SK-N-SH treated with all-trans-retinoic acid at 6 μM for 48 hours (cell line): ENCODE measurements at regions not wholly inside any gene's neighbourhood (a gene's known extent, or its start where the extent isn't known, plus 50 kb on each side); places are given as distances from the start of the nearest gene placed in this dataset.

Experiments
- ATAC-seq: fragments of 200-7000 bp; cut with Tn5 transposase; 3 replicates; pipeline ENCODE4 v1.9.1; 2020; ENCODE audit warnings: mild to moderate bottlenecking, moderate library complexity
- ARNTL ChIP-seq: fragments of 450-650 bp; formaldehyde crosslinking; IDR thresholded peaks from 2 replicates; pipeline ENCODE4 v1.5.0; 2020; ENCODE audit warnings: low read depth, mild to moderate bottlenecking, moderate library complexity, borderline replicate concordance
- BACH2 ChIP-seq: fragments of 250-450 bp; sonication (Bioruptor Pico); IDR thresholded peaks from 2 replicates; pipeline ENCODE4 v1.9.0; 2021; ENCODE audit warnings: mild to moderate bottlenecking, borderline replicate concordance
- CREB5 ChIP-seq: fragments of 250-450 bp; sonication (Bioruptor Pico); IDR thresholded peaks from 2 replicates; pipeline ENCODE4 v1.5.1; 2020; ENCODE audit warnings: low read depth, mild to moderate bottlenecking, moderate library complexity
- CSDC2 ChIP-seq: fragments of 250-450 bp; sonication (Bioruptor Pico); IDR thresholded peaks from 2 replicates; pipeline ENCODE4 v1.5.0; 2020; ENCODE audit warnings: mild to moderate bottlenecking, moderate library complexity
- CSRNP3 ChIP-seq: fragments of 250-450 bp; sonication (Bioruptor Pico); IDR thresholded peaks from 2 replicates; pipeline ENCODE4 v1.5.1; 2021; ENCODE audit warnings: mild to moderate bottlenecking, moderate library complexity
- ESRRG ChIP-seq: fragments of 250-450 bp; sonication (Bioruptor Pico); IDR thresholded peaks from 2 replicates; pipeline ENCODE4 v1.6.1; 2021; ENCODE audit warnings: mild to moderate bottlenecking
- GLIS3 ChIP-seq: fragments of 250-450 bp; sonication (Bioruptor Pico); IDR thresholded peaks from 2 replicates; pipeline ENCODE4 v1.5.0; 2020; ENCODE audit warnings: mild to moderate bottlenecking, moderate library complexity
- ISL1 ChIP-seq: fragments of 250-450 bp; sonication (Bioruptor Pico); IDR thresholded peaks from 2 replicates; pipeline ENCODE4 v2.1.2; 2022; ENCODE audit warnings: mild to moderate bottlenecking, moderate library complexity
- OSR1 ChIP-seq: fragments of 250-450 bp; sonication (Bioruptor Pico); IDR thresholded peaks from 2 replicates; pipeline ENCODE4 v1.8.0; 2022; ENCODE audit warnings: moderate library complexity, mild to moderate bottlenecking, inconsistent platforms
- POU6F1 ChIP-seq: fragments of 250-450 bp; sonication (Bioruptor Pico); IDR thresholded peaks from 2 replicates; pipeline ENCODE4 v1.8.0; 2021; ENCODE audit warnings: low read depth, mild to moderate bottlenecking, moderate library complexity, borderline replicate concordance
- PPARA ChIP-seq: fragments of 250-450 bp; sonication (Bioruptor Pico); IDR thresholded peaks from 2 replicates; pipeline ENCODE4 v1.5.0; 2020; ENCODE audit warnings: mild to moderate bottlenecking, borderline replicate concordance
- RARB ChIP-seq: fragments of 250-450 bp; sonication (Bioruptor Pico); IDR thresholded peaks from 2 replicates; pipeline ENCODE4 v1.8.0; 2021; ENCODE audit warnings: mild to moderate bottlenecking, moderate library complexity
- SNAI2 ChIP-seq: fragments of 250-450 bp; sonication (Bioruptor Pico); IDR thresholded peaks from 2 replicates; pipeline ENCODE4 v1.5.0; 2020; ENCODE audit warnings: mild to moderate bottlenecking, moderate library complexity
- TCF4 ChIP-seq: fragments of 250-450 bp; sonication (Bioruptor Pico); IDR thresholded peaks from 2 replicates; pipeline ENCODE4 v1.8.0; 2021; ENCODE audit warnings: mild to moderate bottlenecking, moderate library complexity, borderline replicate concordance
- TOX ChIP-seq: fragments of 250-450 bp; sonication (Bioruptor Pico); IDR thresholded peaks from 2 replicates; pipeline ENCODE4 v1.8.0; 2021; ENCODE audit warnings: mild to moderate bottlenecking, moderate library complexity, borderline replicate concordance
- ZC3H10 ChIP-seq: fragments of 250-450 bp; sonication (Bioruptor Pico); IDR thresholded peaks from 2 replicates; pipeline ENCODE4 v1.5.1; 2021; ENCODE audit warnings: mild to moderate bottlenecking, moderate library complexity
- ZFP30 ChIP-seq: fragments of 450-650 bp; formaldehyde crosslinking; IDR thresholded peaks from 2 replicates; pipeline ENCODE4 v1.5.0; 2022; ENCODE audit warnings: mild to moderate bottlenecking, moderate library complexity
- ZNF565 ChIP-seq: fragments of 450-650 bp; formaldehyde crosslinking; conservative IDR thresholded peaks from 2 replicates; pipeline ENCODE4 v1.5.0; 2020; ENCODE audit warnings: low read depth, mild to moderate bottlenecking, moderate library complexity
- ZNF70 ChIP-seq: fragments of 450-650 bp; formaldehyde crosslinking; IDR thresholded peaks from 2 replicates; pipeline ENCODE4 v1.5.0; 2020; ENCODE audit warnings: mild to moderate bottlenecking, moderate library complexity
- TF ChIP-seq, protein P1 (sequence below): fragments of 250-450 bp; sonication (Bioruptor Pico); IDR thresholded peaks from 2 replicates; pipeline ENCODE4 v1.5.0; 2020; ENCODE audit warnings: mild to moderate bottlenecking, moderate library complexity
- TF ChIP-seq, protein P2 (sequence below): fragments of 250-450 bp; sonication (Bioruptor Pico); IDR thresholded peaks from 2 replicates; pipeline ENCODE4 v1.8.0; 2020; ENCODE audit warnings: mild to moderate bottlenecking, moderate library complexity, borderline replicate concordance

DNA sequence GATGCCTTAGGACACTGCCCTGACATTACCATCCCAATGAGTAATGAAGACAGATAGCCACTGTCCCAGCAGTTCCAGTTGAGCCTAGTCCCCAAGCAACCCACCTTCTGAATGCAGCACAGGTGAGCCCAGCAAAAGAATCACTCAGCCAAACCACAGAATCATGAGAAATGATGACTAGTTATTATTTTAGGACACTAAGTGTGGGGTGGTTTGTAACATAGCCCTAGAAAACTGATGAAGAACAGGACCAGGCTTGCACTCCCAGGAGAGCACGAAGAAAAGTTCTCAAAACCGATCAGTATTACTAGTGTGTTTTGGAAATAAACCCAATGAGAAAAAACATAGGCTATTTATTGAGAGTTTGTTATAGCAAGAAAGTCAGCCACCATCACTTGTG, 129.6 kb upstream of the CNTN6 start:
- TF ChIP-seq CREB5 (CRISPR knock-in tag) = no peak
- TF ChIP-seq ZFP30 (CRISPR knock-in tag) = no peak
- TF ChIP-seq ZNF70 (CRISPR knock-in tag) = no peak
- no peak for TF ChIP-seq PPARA (CRISPR knock-in tag)
- no peak for TF ChIP-seq ZC3H10 (CRISPR knock-in tag)
- no peak for TF ChIP-seq CSRNP3 (CRISPR knock-in tag)
- TF ChIP-seq ZNF565 (CRISPR knock-in tag) = no peak
- TF ChIP-seq, protein P1, sequence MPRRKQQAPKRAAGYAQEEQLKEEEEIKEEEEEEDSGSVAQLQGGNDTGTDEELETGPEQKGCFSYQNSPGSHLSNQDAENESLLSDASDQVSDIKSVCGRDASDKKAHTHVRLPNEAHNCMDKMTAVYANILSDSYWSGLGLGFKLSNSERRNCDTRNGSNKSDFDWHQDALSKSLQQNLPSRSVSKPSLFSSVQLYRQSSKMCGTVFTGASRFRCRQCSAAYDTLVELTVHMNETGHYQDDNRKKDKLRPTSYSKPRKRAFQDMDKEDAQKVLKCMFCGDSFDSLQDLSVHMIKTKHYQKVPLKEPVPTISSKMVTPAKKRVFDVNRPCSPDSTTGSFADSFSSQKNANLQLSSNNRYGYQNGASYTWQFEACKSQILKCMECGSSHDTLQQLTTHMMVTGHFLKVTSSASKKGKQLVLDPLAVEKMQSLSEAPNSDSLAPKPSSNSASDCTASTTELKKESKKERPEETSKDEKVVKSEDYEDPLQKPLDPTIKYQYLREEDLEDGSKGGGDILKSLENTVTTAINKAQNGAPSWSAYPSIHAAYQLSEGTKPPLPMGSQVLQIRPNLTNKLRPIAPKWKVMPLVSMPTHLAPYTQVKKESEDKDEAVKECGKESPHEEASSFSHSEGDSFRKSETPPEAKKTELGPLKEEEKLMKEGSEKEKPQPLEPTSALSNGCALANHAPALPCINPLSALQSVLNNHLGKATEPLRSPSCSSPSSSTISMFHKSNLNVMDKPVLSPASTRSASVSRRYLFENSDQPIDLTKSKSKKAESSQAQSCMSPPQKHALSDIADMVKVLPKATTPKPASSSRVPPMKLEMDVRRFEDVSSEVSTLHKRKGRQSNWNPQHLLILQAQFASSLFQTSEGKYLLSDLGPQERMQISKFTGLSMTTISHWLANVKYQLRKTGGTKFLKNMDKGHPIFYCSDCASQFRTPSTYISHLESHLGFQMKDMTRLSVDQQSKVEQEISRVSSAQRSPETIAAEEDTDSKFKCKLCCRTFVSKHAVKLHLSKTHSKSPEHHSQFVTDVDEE = no peak
- TF ChIP-seq OSR1 (CRISPR knock-in tag) = no peak
- no peak for TF ChIP-seq ARNTL (CRISPR knock-in tag)
- TF ChIP-seq, protein P2, sequence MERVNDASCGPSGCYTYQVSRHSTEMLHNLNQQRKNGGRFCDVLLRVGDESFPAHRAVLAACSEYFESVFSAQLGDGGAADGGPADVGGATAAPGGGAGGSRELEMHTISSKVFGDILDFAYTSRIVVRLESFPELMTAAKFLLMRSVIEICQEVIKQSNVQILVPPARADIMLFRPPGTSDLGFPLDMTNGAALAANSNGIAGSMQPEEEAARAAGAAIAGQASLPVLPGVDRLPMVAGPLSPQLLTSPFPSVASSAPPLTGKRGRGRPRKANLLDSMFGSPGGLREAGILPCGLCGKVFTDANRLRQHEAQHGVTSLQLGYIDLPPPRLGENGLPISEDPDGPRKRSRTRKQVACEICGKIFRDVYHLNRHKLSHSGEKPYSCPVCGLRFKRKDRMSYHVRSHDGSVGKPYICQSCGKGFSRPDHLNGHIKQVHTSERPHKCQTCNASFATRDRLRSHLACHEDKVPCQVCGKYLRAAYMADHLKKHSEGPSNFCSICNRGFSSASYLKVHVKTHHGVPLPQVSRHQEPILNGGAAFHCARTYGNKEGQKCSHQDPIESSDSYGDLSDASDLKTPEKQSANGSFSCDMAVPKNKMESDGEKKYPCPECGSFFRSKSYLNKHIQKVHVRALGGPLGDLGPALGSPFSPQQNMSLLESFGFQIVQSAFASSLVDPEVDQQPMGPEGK (CRISPR knock-in tag) = no peak
- TF ChIP-seq TCF4 (CRISPR knock-in tag) = no peak
- no peak for TF ChIP-seq TOX (CRISPR knock-in tag)
- no peak for TF ChIP-seq CSDC2 (CRISPR knock-in tag)
- no peak for TF ChIP-seq SNAI2 (CRISPR knock-in tag)
- no peak for TF ChIP-seq GLIS3 (CRISPR knock-in tag)
- TF ChIP-seq BACH2 (CRISPR knock-in tag) = no peak
- no peak for TF ChIP-seq ESRRG (CRISPR knock-in tag)
- TF ChIP-seq RARB (CRISPR knock-in tag) = no peak
- no peak for ATAC-seq

DNA sequence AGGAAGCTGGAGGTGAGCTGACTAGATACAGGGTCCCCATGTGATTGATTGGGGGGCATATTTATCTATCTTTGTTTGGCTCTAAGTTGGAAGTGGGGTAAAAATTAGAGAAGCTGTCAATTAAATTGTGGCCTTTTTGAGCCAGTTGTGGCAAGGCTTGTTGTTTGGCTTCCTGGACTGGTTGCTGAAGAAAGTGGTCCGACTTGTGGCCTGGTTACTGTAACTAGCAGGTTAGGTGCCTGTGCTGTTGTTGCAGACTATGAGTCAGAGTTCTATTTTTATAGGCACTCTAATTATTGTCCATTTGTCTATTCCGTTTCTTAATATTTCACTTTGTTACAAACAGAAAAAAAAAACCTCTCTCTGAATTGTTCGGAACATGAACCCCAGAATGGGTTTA, 129.1 kb upstream of the CNTN6 start:
- no peak for TF ChIP-seq GLIS3 (CRISPR knock-in tag)
- no peak for TF ChIP-seq TOX (CRISPR knock-in tag)
- TF ChIP-seq ISL1 (CRISPR knock-in tag) = no peak
- no peak for TF ChIP-seq POU6F1 (CRISPR knock-in tag)
- TF ChIP-seq PPARA (CRISPR knock-in tag) = no peak
- no peak for TF ChIP-seq SNAI2 (CRISPR knock-in tag)
- TF ChIP-seq ARNTL (CRISPR knock-in tag) = no peak
- TF ChIP-seq, protein P1 = no peak
- TF ChIP-seq BACH2 (CRISPR knock-in tag) = no peak
- TF ChIP-seq ZFP30 (CRISPR knock-in tag) = no peak
- TF ChIP-seq, all 23 proteins: peak for 0
- ATAC-seq = no peak
